ENCODE measurements at regions not wholly inside any gene's neighbourhood (a gene's known extent, or its start where the extent isn't known, plus 50 kb on each side); places are given as distances from the start of the nearest gene placed in this dataset.

DNA sequence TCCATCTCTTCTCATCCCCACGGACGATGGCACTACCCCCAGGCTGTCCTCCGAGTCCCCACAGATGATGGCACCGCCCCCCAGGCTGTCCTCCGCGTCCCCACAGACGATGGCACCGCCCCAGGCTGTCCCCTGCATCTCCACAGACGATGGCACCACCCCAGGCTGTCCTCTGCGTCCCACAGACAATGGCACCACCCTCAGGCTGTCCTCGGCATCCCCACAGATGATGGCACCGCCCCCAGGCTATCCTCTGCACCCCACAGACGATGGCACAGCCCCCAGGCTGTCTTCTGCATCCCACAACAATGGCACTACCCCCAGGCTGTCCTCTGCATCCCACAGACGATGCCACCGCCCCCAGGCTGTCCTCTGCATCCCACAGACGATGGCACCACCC, 57.4 kb upstream of the PTCH1 start:
- no peak for TF ChIP-seq CTCF (conservative IDR thresholded peaks at IDR 0.05 in 1 of 2, IDR thresholded peaks at IDR 0.05 in 1 of 2; ENCODE audit: extremely low read depth in 1 of 2, insufficient read depth in 1 of 2, low read depth in 1 of 2, low read length in 2 of 2)
- no peak for TF ChIP-seq EZH2 (IDR thresholded peaks at IDR 0.05; ENCODE audit: borderline replicate concordance, low read length)
